GM18505 (cell line): ENCODE measurements at regions not wholly inside any gene's neighbourhood (a gene's known extent, or its start where the extent isn't known, plus 50 kb on each side); places are given as distances from the start of the nearest gene placed in this dataset.
"Not testable (repeated sequence)": the region's sequence is repeated elsewhere in the genome, so short reads cannot be mapped to it uniquely, and the experiment has no call there.

Source experiments
- ATAC-seq: cut with Tn5 transposase; IDR thresholded peaks from one replicate; pipeline ENCODE4 v1.9.1; 2021; ENCODE audit not compliant: unreplicated experiment
- POLR2A ChIP-seq: IDR thresholded peaks from 4 replicates; pipeline ENCODE4 v1.6.1; 2011; ENCODE audit warnings: borderline replicate concordance; ENCODE audit not compliant: insufficient read depth, insufficient read length; ENCODE audit errors: extremely low read depth

- TF ChIP-seq POLR2A: no peak
- no peak for ATAC-seq
These were observed 1606.7 kb upstream of the AGA start for GRCh38 chr4:179048839-179049453.

- no peak for ATAC-seq
- TF ChIP-seq POLR2A: no peak
These were observed 1609.0 kb upstream of the AGA start for GRCh38 chr4:179051206-179051605.

- TF ChIP-seq POLR2A: no peak
- no peak for ATAC-seq
These were observed 1617.2 kb upstream of the AGA start for GRCh38 chr4:179059396-179059795.

- not testable (repeated sequence) for ATAC-seq
These were observed 1624.0 kb upstream of the AGA start for GRCh38 chr4:179066254-179066653.

GRCh38 chr4:179071131-179071530 is 1628.9 kb upstream of the AGA start:
- no peak for TF ChIP-seq POLR2A
- no peak for ATAC-seq

GRCh38 chr4:179076865-179077264 is 1634.6 kb upstream of the AGA start:
- no peak for ATAC-seq
- no peak for TF ChIP-seq POLR2A

GRCh38 chr4:179095585-179096221 is 1653.5 kb upstream of the AGA start:
- no peak for TF ChIP-seq POLR2A
- no peak for ATAC-seq

- TF ChIP-seq POLR2A: no peak
- no peak for ATAC-seq
These were observed 1655.5 kb upstream of the AGA start for GRCh38 chr4:179097741-179098140.

GRCh38 chr4:179110356-179110755 is 1668.1 kb upstream of the AGA start:
- no peak for TF ChIP-seq POLR2A
- ATAC-seq: no peak

GRCh38 chr4:179110816-179111215 is 1668.6 kb upstream of the AGA start:
- ATAC-seq: no peak
- TF ChIP-seq POLR2A: no peak

GRCh38 chr4:179112441-179113170 is 1670.4 kb upstream of the AGA start:
- ATAC-seq: no peak

GRCh38 chr4:179114615-179115014 is 1672.4 kb upstream of the AGA start:
- no peak for TF ChIP-seq POLR2A
- no peak for ATAC-seq

More at GRCh38 chr4:179112441-179113170, 1670.4 kb upstream of the AGA start:
- no peak for TF ChIP-seq POLR2A

- no peak for ATAC-seq
- TF ChIP-seq POLR2A: no peak
These were observed 1673.8 kb upstream of the AGA start for GRCh38 chr4:179116011-179116410.

- no peak for ATAC-seq
These were observed 1674.3 kb upstream of the AGA start for GRCh38 chr4:179116581-179116980.

More at GRCh38 chr4:179116581-179116980, 1674.3 kb upstream of the AGA start:
- TF ChIP-seq POLR2A: no peak
